ENCODE measurements at regions not wholly inside any gene's neighbourhood (a gene's known extent, or its start where the extent isn't known, plus 50 kb on each side); places are given as distances from the start of the nearest gene placed in this dataset.
A peak's percentile ranks its signal among the peaks of the same experiment; 100 is the strongest.

DNA sequence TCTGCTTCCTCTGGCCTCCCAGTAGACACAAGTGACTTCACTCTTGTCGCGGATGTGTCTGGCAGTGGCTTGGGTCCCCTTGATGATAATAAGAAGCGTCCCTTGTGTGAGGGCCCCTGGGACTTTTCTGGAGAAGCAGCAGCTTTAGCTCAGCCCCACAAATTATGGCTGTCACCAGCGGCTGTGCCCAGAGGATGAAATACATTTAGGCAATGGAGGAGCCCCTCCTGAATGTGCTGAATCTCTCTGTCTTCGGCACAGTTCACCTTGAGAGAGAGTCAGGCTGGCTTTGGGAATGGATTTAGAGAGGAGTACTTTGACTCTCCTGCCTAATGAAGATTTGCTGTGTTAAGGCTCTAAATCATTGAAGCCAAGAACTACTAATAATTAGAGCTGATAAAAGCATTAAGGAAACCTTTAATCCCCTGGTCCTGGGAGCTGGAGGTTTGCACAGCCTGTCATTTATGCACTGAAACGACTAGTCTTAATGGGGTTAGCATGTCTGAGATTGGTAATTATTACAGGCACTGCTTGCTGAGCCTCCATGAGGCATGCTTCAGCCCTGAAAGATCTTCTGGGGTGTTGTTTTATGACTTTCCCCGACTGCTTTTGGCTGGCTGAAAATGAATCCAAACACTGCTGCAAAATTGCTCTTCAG lies 127.0 kb downstream of the TENT4A start:
- DNase-seq = no peak
- no peaks in the 10 kb centered on the region for H3K79me1 ChIP-seq (ENCODE audit: insufficient read depth, low read depth, low read length, poor library complexity, severe bottlenecking)
- no peaks in the 10 kb centered on the region for H4K20me1 ChIP-seq (ENCODE audit: control insufficient read depth, insufficient read depth, insufficient read length)
- H2AK5ac ChIP-seq (ENCODE audit: insufficient read length, low read length) = no peak overlapping the region
- Mint-ChIP-seq H3K36me3 (ENCODE audit: insufficient read depth in 1 of 3, low read depth in 3 of 3) (peaks cover 6 to 15% (median 11%) of the 10 kb centered on the region in 3 experiments; a peak in 6 of 7 replicates), H3K4me1 (peaks cover 4 to 5% of the 10 kb centered on the region in 2 experiments; a peak in 3 of 4 replicates), H3K9me3 (peaks cover 15 to 18% of the 10 kb centered on the region in 2 experiments), H3K4me3 (no peak overlapping the region), H3K27me3 (ENCODE audit: low read depth) (peaks cover 9% of the 10 kb centered on the region), H3K27ac (peak overlapping the region in 1 of 3 experiments; percentile 11; a peak in 1 of 7 replicates)
- no peak overlapping the region for H3K27ac ChIP-seq (ENCODE audit: insufficient read length, low read depth, low read length)
- TF ChIP-seq, protein P1, sequence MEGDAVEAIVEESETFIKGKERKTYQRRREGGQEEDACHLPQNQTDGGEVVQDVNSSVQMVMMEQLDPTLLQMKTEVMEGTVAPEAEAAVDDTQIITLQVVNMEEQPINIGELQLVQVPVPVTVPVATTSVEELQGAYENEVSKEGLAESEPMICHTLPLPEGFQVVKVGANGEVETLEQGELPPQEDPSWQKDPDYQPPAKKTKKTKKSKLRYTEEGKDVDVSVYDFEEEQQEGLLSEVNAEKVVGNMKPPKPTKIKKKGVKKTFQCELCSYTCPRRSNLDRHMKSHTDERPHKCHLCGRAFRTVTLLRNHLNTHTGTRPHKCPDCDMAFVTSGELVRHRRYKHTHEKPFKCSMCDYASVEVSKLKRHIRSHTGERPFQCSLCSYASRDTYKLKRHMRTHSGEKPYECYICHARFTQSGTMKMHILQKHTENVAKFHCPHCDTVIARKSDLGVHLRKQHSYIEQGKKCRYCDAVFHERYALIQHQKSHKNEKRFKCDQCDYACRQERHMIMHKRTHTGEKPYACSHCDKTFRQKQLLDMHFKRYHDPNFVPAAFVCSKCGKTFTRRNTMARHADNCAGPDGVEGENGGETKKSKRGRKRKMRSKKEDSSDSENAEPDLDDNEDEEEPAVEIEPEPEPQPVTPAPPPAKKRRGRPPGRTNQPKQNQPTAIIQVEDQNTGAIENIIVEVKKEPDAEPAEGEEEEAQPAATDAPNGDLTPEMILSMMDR (conservative IDR thresholded peaks at IDR 0.05) = no peak
- H3K4ac ChIP-seq (ENCODE audit: low read depth, low read length) = no peak overlapping the region
- no peaks in the 10 kb centered on the region for H3K23me2 ChIP-seq (ENCODE audit: insufficient read length, low read depth, low read length, poor library complexity, severe bottlenecking)
- no peak overlapping the region for H3K9ac ChIP-seq (ENCODE audit: extremely low read depth, insufficient read length, low read length)
- H3T11ph ChIP-seq (ENCODE audit: low read length) = no peak overlapping the region
- no peak overlapping the region for H4K5ac ChIP-seq (ENCODE audit: insufficient read length, low read depth, low read length)
- no peak overlapping the region for H3K4me2 ChIP-seq (ENCODE audit: insufficient read depth, insufficient read length, low read length)
- WGBS (ENCODE audit: extremely low coverage, insufficient read length, low lambda C conversion rate) = no CpG with 5 or more reads among the region's 7 CpGs
- H2BK15ac ChIP-seq (ENCODE audit: low read depth, low read length) = no peak overlapping the region
- no peak overlapping the region for H2BK120ac ChIP-seq (ENCODE audit: low read depth, low read length, poor library complexity, severe bottlenecking)
- no peak overlapping the region for H3K18ac ChIP-seq (ENCODE audit: insufficient read length, low read depth, low read length)
- no peak overlapping the region for H4K8ac ChIP-seq (replicated peaks; ENCODE audit: insufficient read length, low read depth, low read length)
- no peaks in the 10 kb centered on the region for H3K27me3 ChIP-seq (ENCODE audit: insufficient read depth, low read length)
- no peak overlapping the region for H4K91ac ChIP-seq (ENCODE audit: insufficient read length, low read depth, low read length)
- no peaks in the 10 kb centered on the region for H3K4me1 ChIP-seq (ENCODE audit: insufficient read depth, low read length)
- H3K9me3 ChIP-seq (ENCODE audit: control insufficient read depth, low read depth, low read length) = peaks cover 16% of the 10 kb centered on the region
- no peak overlapping the region for H2AFZ ChIP-seq (ENCODE audit: low read length)
- H2BK5ac ChIP-seq (ENCODE audit: insufficient read length, low read length) = no peak overlapping the region
- no peak overlapping the region for H3K56ac ChIP-seq (ENCODE audit: insufficient read length, low read depth, low read length)
- H3K79me2 ChIP-seq (ENCODE audit: insufficient read depth, low read length) = no peaks in the 10 kb centered on the region
- H2BK12ac ChIP-seq (ENCODE audit: insufficient read length, low read depth, low read length) = no peak overlapping the region
- H3K14ac ChIP-seq (ENCODE audit: insufficient read depth, low read length) = no peak overlapping the region
- no peak overlapping the region for H2BK20ac ChIP-seq (ENCODE audit: low read depth, low read length, poor library complexity, severe bottlenecking)
- H3K23ac ChIP-seq (ENCODE audit: insufficient read length, low read depth, low read length) = no peak overlapping the region

Measured in H9 (cell line).